MM.1S (cell line): ENCODE measurements at regions not wholly inside any gene's neighbourhood (a gene's known extent, or its start where the extent isn't known, plus 50 kb on each side); places are given as distances from the start of the nearest gene placed in this dataset.

Experiments used
- EZH2 ChIP-seq: fragments of 300-600 bp; sonication (generic); optimal IDR thresholded peaks from 2 replicates; pipeline ENCODE3; 2017; ENCODE audit warnings: low read depth, mild to moderate bottlenecking, antibody characterized with exemption, low read length, mixed read lengths
- EZH2phosphoT487 ChIP-seq: fragments of 300-600 bp; sonication (generic); IDR thresholded peaks from 2 replicates; pipeline ENCODE4 v1.6.1; 2018; ENCODE audit warnings: antibody characterized with exemption, low read length
- TF ChIP-seq, protein P1 (sequence below): fragments of 300-600 bp; sonication (generic); IDR thresholded peaks from 2 replicates; pipeline ENCODE4 v1.5.1; 2016; ENCODE audit warnings: antibody characterized with exemption, low read length, mixed read lengths

DNA sequence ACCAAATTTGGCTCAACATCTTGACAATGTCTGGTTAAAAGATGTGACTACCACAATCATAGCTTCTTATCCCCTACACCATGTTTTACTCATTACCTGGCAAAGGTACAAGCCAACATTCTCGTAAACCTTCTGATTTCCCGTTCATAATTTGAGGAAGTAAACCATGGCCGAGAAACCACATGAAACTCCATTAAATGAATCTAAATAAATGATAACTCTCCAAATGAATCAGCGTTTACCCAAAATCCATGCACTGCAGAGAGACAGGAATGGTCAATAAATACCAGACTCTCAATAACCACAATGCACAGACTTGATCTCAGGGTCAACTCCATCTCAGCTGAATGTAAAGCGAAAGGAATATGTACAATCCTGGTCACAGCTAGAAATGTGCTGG is 125.2 kb downstream of the TYW3 start:
- TF ChIP-seq, protein P1, sequence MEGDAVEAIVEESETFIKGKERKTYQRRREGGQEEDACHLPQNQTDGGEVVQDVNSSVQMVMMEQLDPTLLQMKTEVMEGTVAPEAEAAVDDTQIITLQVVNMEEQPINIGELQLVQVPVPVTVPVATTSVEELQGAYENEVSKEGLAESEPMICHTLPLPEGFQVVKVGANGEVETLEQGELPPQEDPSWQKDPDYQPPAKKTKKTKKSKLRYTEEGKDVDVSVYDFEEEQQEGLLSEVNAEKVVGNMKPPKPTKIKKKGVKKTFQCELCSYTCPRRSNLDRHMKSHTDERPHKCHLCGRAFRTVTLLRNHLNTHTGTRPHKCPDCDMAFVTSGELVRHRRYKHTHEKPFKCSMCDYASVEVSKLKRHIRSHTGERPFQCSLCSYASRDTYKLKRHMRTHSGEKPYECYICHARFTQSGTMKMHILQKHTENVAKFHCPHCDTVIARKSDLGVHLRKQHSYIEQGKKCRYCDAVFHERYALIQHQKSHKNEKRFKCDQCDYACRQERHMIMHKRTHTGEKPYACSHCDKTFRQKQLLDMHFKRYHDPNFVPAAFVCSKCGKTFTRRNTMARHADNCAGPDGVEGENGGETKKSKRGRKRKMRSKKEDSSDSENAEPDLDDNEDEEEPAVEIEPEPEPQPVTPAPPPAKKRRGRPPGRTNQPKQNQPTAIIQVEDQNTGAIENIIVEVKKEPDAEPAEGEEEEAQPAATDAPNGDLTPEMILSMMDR: no peak
- TF ChIP-seq EZH2: no peak
- no peak for TF ChIP-seq EZH2phosphoT487
